IMR-90 (cell line): ENCODE measurements at regions not wholly inside any gene's neighbourhood (a gene's known extent, or its start where the extent isn't known, plus 50 kb on each side); places are given as distances from the start of the nearest gene placed in this dataset.

Experiments used
- ATAC-seq: fragments of 200-7000 bp; cut with Tn5 transposase; 2 replicates; pipeline ENCODE4 v1.9.1; 2020; ENCODE audit warnings: low read depth, mild to moderate bottlenecking, moderate library complexity
- BruUV-seq: library from RNA; stranded (reverse); fragments of 400-500 nt; replicated peaks from 2 replicates; lab custom pipeline; 2021; lab: Mats Ljungman, UMichigan
- CTCF ChIA-PET: fragments of 300-600 bp; formaldehyde crosslinking; extraction: SDS; loops from one replicate; lab custom pipeline; 2021; ENCODE audit warnings: antibody characterized with exemption; lab: Yijun Ruan, JAX
- POLR2A ChIA-PET: fragments of 300-600 bp; sonication (Branson Sonifier 250); formaldehyde crosslinking; loops from one replicate; lab custom pipeline; 2022; ENCODE audit warnings: antibody characterized with exemption; ENCODE audit not compliant: unreplicated experiment; lab: Charles Lee
- DNase-seq: peaks from one replicate; pipeline ENCODE4 v3.0.0; 2013
- H2AFZ ChIP-seq: replicated peaks from 2 replicates; pipeline ENCODE3; 2013; ENCODE audit warnings: low read length, mild to moderate bottlenecking; ENCODE audit not compliant: poor library complexity
- H2AK5ac ChIP-seq: 2 replicates; pipeline ENCODE4 v1.6.1; 2013; ENCODE audit warnings: low read depth, low read length, inconsistent platforms
- H2AK9ac ChIP-seq: replicated peaks from 2 replicates; pipeline ENCODE3; 2013; ENCODE audit warnings: mild to moderate bottlenecking, low read depth, low read length, moderate library complexity; ENCODE audit not compliant: poor library complexity
- H2BK120ac ChIP-seq: 2 replicates; pipeline ENCODE4 v1.6.1; 2013; ENCODE audit warnings: low read depth, low read length, inconsistent platforms
- H2BK15ac ChIP-seq: 3 replicates; pipeline ENCODE4 v1.6.1; 2013; ENCODE audit warnings: low read depth, low read length, inconsistent platforms
- H2BK20ac ChIP-seq: 2 replicates; pipeline ENCODE4 v1.6.1; 2013; ENCODE audit warnings: low read depth, mild to moderate bottlenecking, inconsistent platforms, low read length, moderate library complexity
- H2BK5ac ChIP-seq: 2 replicates; pipeline ENCODE4 v1.6.1; 2013; ENCODE audit warnings: mild to moderate bottlenecking, low read depth, low read length, inconsistent platforms; ENCODE audit not compliant: poor library complexity, severe bottlenecking
- H3K14ac ChIP-seq: replicated peaks from 2 replicates; pipeline ENCODE4 v1.6.1; 2013; ENCODE audit warnings: low read depth, low read length, inconsistent platforms
- H3K18ac ChIP-seq: 2 replicates; pipeline ENCODE4 v1.6.1; 2013; ENCODE audit warnings: low read depth, low read length, control low read depth
- H3K23ac ChIP-seq: 2 replicates; pipeline ENCODE4 v1.6.1; 2013; ENCODE audit warnings: low read depth, low read length, inconsistent platforms
- H3K27ac ChIP-seq: 2 replicates; pipeline ENCODE4 v1.5.1; 2013; ENCODE audit warnings: mild to moderate bottlenecking, control low read depth, low read length; ENCODE audit not compliant: insufficient read depth
- H3K27me3 ChIP-seq: 2 replicates; pipeline ENCODE4 v1.6.1; 2013; ENCODE audit warnings: low read length; ENCODE audit not compliant: control insufficient read depth, insufficient read depth
- H3K36me3 ChIP-seq: 2 replicates; pipeline ENCODE4 v1.6.1; 2013; ENCODE audit warnings: low read length, mixed read lengths; ENCODE audit not compliant: control insufficient read depth, insufficient read depth
- H3K4ac ChIP-seq: 2 replicates; pipeline ENCODE4 v1.6.1; 2013; ENCODE audit warnings: low read depth, low read length, inconsistent platforms
- H3K4me1 ChIP-seq: 2 replicates; pipeline ENCODE4 v1.6.1; 2013; ENCODE audit warnings: low read length, mixed read lengths; ENCODE audit not compliant: control insufficient read depth, insufficient read depth
- H3K4me2 ChIP-seq: 2 replicates; pipeline ENCODE4 v1.6.1; 2013; ENCODE audit warnings: low read depth, mild to moderate bottlenecking, control low read depth, low read length, moderate library complexity
- H3K4me3 ChIP-seq: 2 replicates; pipeline ENCODE4 v1.5.1; 2013; ENCODE audit warnings: low read depth, mild to moderate bottlenecking, control low read depth, low read length, moderate library complexity; ENCODE audit not compliant: insufficient read depth
- H3K56ac ChIP-seq: 2 replicates; pipeline ENCODE4 v1.6.1; 2013; ENCODE audit warnings: low read length, inconsistent platforms; ENCODE audit not compliant: insufficient read depth; ENCODE audit errors: extremely low read depth
- H3K79me1 ChIP-seq, 2 experiments: 2 replicates each; pipeline ENCODE4 v1.6.1; 2013; ENCODE audit warnings: low read length in 2 of 2, inconsistent platforms in 1 of 2, low read depth in 1 of 2
- H3K9ac ChIP-seq: 2 replicates; pipeline ENCODE4 v1.6.1; 2013; ENCODE audit warnings: low read depth, low read length, control low read depth
- H3K9me1 ChIP-seq: 2 replicates; pipeline ENCODE4 v1.6.1; 2013; ENCODE audit warnings: low read length, inconsistent platforms; ENCODE audit not compliant: insufficient read depth
- H3K9me3 ChIP-seq: 2 replicates; pipeline ENCODE4 v1.6.1; 2013; ENCODE audit warnings: low read length; ENCODE audit not compliant: control insufficient read depth, insufficient read depth
- H4K20me1 ChIP-seq: 2 replicates; pipeline ENCODE4 v1.6.1; 2013; ENCODE audit warnings: low read length, inconsistent platforms; ENCODE audit not compliant: insufficient read depth
- H4K5ac ChIP-seq: 2 replicates; pipeline ENCODE4 v1.6.1; 2013; ENCODE audit warnings: mild to moderate bottlenecking, low read depth, low read length, control low read depth
- H4K8ac ChIP-seq, 2 experiments: 2 replicates each; pipeline ENCODE4 v1.6.1; 2013; ENCODE audit warnings: low read depth in 2 of 2, low read length in 2 of 2, control low read depth in 1 of 2, inconsistent platforms in 1 of 2
- H4K91ac ChIP-seq: 2 replicates; pipeline ENCODE4 v1.6.1; 2013; ENCODE audit warnings: low read depth, low read length, inconsistent platforms; ENCODE audit not compliant: insufficient read depth
- BHLHE40 ChIP-seq: fragments of 150-350 bp; IDR thresholded peaks from 2 replicates; pipeline ENCODE4 v1.6.1; 2016; ENCODE audit warnings: mild to moderate bottlenecking, low read depth, low read length
- CEBPB ChIP-seq: IDR thresholded peaks from 2 replicates; pipeline ENCODE4 v1.6.1; 2012; ENCODE audit warnings: low read depth, low read length, improper control_type of control experiment
- CHD1 ChIP-seq: IDR thresholded peaks from 2 replicates; pipeline ENCODE4 v1.6.1; 2012; ENCODE audit warnings: low read depth, low read length, improper control_type of control experiment
- MAZ ChIP-seq: IDR thresholded peaks from 2 replicates; pipeline ENCODE4 v1.6.1; 2012; ENCODE audit warnings: low read depth, mild to moderate bottlenecking, low read length, improper control_type of control experiment, moderate library complexity, borderline replicate concordance
- MXI1 ChIP-seq: IDR thresholded peaks from 2 replicates; pipeline ENCODE4 v1.6.1; 2012; ENCODE audit warnings: low read depth, mild to moderate bottlenecking, low read length, moderate library complexity, borderline replicate concordance
- NFE2L2 ChIP-seq: fragments of 150-350 bp; IDR thresholded peaks from 2 replicates; pipeline ENCODE4 v1.6.1; 2016; ENCODE audit warnings: low read depth, mild to moderate bottlenecking, low read length
- POLR2A ChIP-seq: IDR thresholded peaks from 2 replicates; pipeline ENCODE4 v1.6.1; 2012; ENCODE audit warnings: mild to moderate bottlenecking, low read depth, low read length
- RCOR1 ChIP-seq: IDR thresholded peaks from 2 replicates; pipeline ENCODE4 v1.6.1; 2012; ENCODE audit warnings: mild to moderate bottlenecking, low read length, improper control_type of control experiment; ENCODE audit not compliant: insufficient replicate concordance
- RFX5 ChIP-seq: IDR thresholded peaks from 2 replicates; pipeline ENCODE4 v1.8.0; 2012; ENCODE audit warnings: low read depth, mild to moderate bottlenecking, low read length, moderate library complexity
- SMC3 ChIP-seq: fragments of 150-350 bp; IDR thresholded peaks from 2 replicates; pipeline ENCODE4 v1.6.1; 2016; ENCODE audit warnings: low read depth, mild to moderate bottlenecking, antibody characterized with exemption, low read length, moderate library complexity
- WGBS, 2 experiments: methylation state at CpG; one replicate each; pipeline versions ENCODE4 v1.1.5 to v1.1.7; 2013; ENCODE audit warnings: missing lambda C conversion rate in 2 of 2; ENCODE audit not compliant: insufficient read length in 1 of 2; ENCODE audit errors: extremely low coverage in 2 of 2; 5-methylcytosine and 5-hydroxymethylcytosine counted together
- dilution Hi-C: fragments of 300-500 bp; cut with HindIII; formaldehyde crosslinking; loops from one replicate; pipeline ENCODE4 v1.14.3; 2018; ENCODE audit warnings: low sequenced_read_pairs; ENCODE audit not compliant: unreplicated experiment
- in situ Hi-C: fragments of 300-500 bp; cut with MboI; formaldehyde crosslinking; loops from 3 replicates; pipeline ENCODE4 v1.14.3; 2019; ENCODE audit warnings: low sequenced_read_pairs, inconsistent platforms, mixed read lengths
- intact Hi-C: fragments of 100-400 bp; cut with micrococcal nuclease; formaldehyde crosslinking; loops from 2 replicates; pipeline ENCODE4 v1.10.0; 2022
- TF ChIP-seq, protein P1 (sequence below): fragments of 150-350 bp; IDR thresholded peaks from 2 replicates; pipeline ENCODE4 v1.6.1; 2016; ENCODE audit warnings: low read depth, mild to moderate bottlenecking, low read length, moderate library complexity, borderline replicate concordance
- TF ChIP-seq, protein P2 (sequence below): conservative IDR thresholded peaks from 2 replicates; pipeline ENCODE4 v1.5.1; 2012; ENCODE audit warnings: mild to moderate bottlenecking, low read depth, low read length, improper control_type of control experiment
- TF ChIP-seq, protein P3 (sequence below): fragments of 150-350 bp; IDR thresholded peaks from 2 replicates; pipeline ENCODE4 v1.6.1; 2017; ENCODE audit warnings: mild to moderate bottlenecking, antibody characterized with exemption, low read length, low read depth

DNA sequence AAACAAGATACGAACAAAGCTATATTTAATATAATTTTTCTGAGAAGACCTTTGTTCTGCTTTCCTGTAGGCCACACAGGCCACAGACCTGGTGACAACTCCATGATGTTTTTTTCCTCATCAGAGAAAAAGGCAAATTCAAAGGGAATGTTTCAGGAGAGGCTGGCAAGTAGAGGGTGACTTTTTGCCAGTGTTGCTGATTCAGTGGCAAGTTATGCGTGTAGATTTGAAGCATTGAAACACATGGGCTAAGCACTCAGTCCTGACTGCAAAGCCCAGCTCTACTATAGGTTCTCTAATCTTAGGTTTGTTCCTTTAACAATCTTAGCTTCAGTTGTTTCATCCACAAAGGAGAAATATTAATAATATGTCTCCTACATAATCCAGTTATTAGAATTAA, 499.8 kb downstream of the SUCLG1 start:
- no peak overlapping the region for H3K23ac ChIP-seq
- H3K9ac ChIP-seq = no peak overlapping the region
- no peak overlapping the region for H2BK15ac ChIP-seq
- dilution Hi-C loops (no loop called here), in situ Hi-C loops (no loop called here), intact Hi-C loops (no loop called here)
- no peak overlapping the region for H3K4me3 ChIP-seq
- no peak overlapping the region for H4K91ac ChIP-seq
- POLR2A ChIA-PET = no interaction called here
- H4K5ac ChIP-seq = no peak overlapping the region
- no peak overlapping the region for H2BK120ac ChIP-seq
- TF ChIP-seq CEBPB (no peak), MXI1 (no peak), POLR2A (no peak), MAZ (no peak), RFX5 (no peak), SMC3 (no peak), CHD1 (no peak), NFE2L2 (no peak), RCOR1 (no peak), BHLHE40 (no peak)
- TF ChIP-seq, protein P1, sequence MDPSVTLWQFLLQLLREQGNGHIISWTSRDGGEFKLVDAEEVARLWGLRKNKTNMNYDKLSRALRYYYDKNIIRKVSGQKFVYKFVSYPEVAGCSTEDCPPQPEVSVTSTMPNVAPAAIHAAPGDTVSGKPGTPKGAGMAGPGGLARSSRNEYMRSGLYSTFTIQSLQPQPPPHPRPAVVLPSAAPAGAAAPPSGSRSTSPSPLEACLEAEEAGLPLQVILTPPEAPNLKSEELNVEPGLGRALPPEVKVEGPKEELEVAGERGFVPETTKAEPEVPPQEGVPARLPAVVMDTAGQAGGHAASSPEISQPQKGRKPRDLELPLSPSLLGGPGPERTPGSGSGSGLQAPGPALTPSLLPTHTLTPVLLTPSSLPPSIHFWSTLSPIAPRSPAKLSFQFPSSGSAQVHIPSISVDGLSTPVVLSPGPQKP = no peak
- TF ChIP-seq, protein P2, sequence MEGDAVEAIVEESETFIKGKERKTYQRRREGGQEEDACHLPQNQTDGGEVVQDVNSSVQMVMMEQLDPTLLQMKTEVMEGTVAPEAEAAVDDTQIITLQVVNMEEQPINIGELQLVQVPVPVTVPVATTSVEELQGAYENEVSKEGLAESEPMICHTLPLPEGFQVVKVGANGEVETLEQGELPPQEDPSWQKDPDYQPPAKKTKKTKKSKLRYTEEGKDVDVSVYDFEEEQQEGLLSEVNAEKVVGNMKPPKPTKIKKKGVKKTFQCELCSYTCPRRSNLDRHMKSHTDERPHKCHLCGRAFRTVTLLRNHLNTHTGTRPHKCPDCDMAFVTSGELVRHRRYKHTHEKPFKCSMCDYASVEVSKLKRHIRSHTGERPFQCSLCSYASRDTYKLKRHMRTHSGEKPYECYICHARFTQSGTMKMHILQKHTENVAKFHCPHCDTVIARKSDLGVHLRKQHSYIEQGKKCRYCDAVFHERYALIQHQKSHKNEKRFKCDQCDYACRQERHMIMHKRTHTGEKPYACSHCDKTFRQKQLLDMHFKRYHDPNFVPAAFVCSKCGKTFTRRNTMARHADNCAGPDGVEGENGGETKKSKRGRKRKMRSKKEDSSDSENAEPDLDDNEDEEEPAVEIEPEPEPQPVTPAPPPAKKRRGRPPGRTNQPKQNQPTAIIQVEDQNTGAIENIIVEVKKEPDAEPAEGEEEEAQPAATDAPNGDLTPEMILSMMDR = no peak
- TF ChIP-seq, protein P3, sequence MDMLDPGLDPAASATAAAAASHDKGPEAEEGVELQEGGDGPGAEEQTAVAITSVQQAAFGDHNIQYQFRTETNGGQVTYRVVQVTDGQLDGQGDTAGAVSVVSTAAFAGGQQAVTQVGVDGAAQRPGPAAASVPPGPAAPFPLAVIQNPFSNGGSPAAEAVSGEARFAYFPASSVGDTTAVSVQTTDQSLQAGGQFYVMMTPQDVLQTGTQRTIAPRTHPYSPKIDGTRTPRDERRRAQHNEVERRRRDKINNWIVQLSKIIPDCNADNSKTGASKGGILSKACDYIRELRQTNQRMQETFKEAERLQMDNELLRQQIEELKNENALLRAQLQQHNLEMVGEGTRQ = no peak
- no peak for DNase-seq
- no peak overlapping the region for H2AK5ac ChIP-seq
- CTCF ChIA-PET = no interaction called here
- H3K9me3 ChIP-seq = no peaks in the 10 kb centered on the region
- no peaks in the 10 kb centered on the region for H3K79me1 ChIP-seq
- H2AK9ac ChIP-seq = no peak overlapping the region
- BruUV-seq = no TSS peak
- ATAC-seq = no peak
- no peak overlapping the region for H2BK5ac ChIP-seq
- H3K36me3 ChIP-seq = no peaks in the 10 kb centered on the region
- no peak overlapping the region for H3K27ac ChIP-seq
- H2BK20ac ChIP-seq = no peak overlapping the region
- H2AFZ ChIP-seq = no peak overlapping the region
- no peak overlapping the region for H3K14ac ChIP-seq
- H4K20me1 ChIP-seq = no peaks in the 10 kb centered on the region
- no peak overlapping the region for H3K4ac ChIP-seq
- no peak overlapping the region for H3K18ac ChIP-seq
- no peaks in the 10 kb centered on the region for H3K27me3 ChIP-seq
- H3K4me1 ChIP-seq = no peaks in the 10 kb centered on the region
- H4K8ac ChIP-seq = no peak overlapping the region
- H3K56ac ChIP-seq = no peak overlapping the region
- no CpG with 5 or more reads among the region's 2 CpGs for WGBS, 2 experiments
- no peak overlapping the region for H3K4me2 ChIP-seq
- no peaks in the 10 kb centered on the region for H3K9me1 ChIP-seq
